Keratinocyte (primary cell): ENCODE measurements at regions not wholly inside any gene's neighbourhood (a gene's known extent, or its start where the extent isn't known, plus 50 kb on each side); places are given as distances from the start of the nearest gene placed in this dataset.

ENCODE experiments used
- DNase-seq: peaks from one replicate; pipeline ENCODE4 v3.0.0-alpha.2; 2011; ENCODE audit warnings: low read depth, missing footprints, low spot score
- FAIRE-seq: peaks from 2 replicates; lab custom pipeline; 2011; peaks lifted over from hg19 to GRCh38; lab: Jason Lieb, UNC
- H2AFZ ChIP-seq: 2 replicates; pipeline ENCODE4 v1.6.0; 2012; ENCODE audit warnings: low read length, control low read depth, inconsistent platforms; ENCODE audit not compliant: control insufficient read depth
- H3K27ac ChIP-seq: 2 replicates; pipeline ENCODE4 v1.5.1; 2011; ENCODE audit warnings: low read length; ENCODE audit not compliant: control insufficient read depth, insufficient read depth
- H3K27me3 ChIP-seq: 3 replicates; pipeline ENCODE4 v1.6.0; 2011; ENCODE audit warnings: low read length; ENCODE audit not compliant: control insufficient read depth, insufficient read depth; ENCODE audit errors: extremely low read depth
- H3K36me3 ChIP-seq, 2 experiments: 2 replicates in 1 of 2; 3 replicates in 1 of 2; pipeline ENCODE4 v1.5.1; 2011; ENCODE audit warnings: low read length in 2 of 2, mild to moderate bottlenecking in 1 of 2; ENCODE audit not compliant: control insufficient read depth in 2 of 2, insufficient read depth in 2 of 2; ENCODE audit errors: extremely low read depth in 1 of 2
- H3K4me1 ChIP-seq: 3 replicates; pipeline ENCODE4 v1.5.1; 2011; ENCODE audit warnings: low read length; ENCODE audit not compliant: control insufficient read depth, insufficient read depth; ENCODE audit errors: extremely low read depth
- H3K4me2 ChIP-seq: 3 replicates; pipeline ENCODE4 v1.6.0; 2011; ENCODE audit warnings: low read depth, low read length; ENCODE audit not compliant: control insufficient read depth, insufficient read depth; ENCODE audit errors: extremely low read depth
- H3K4me3 ChIP-seq, 3 experiments: fragments of 200-600 bp in 1 of 3; sonication (generic) in 1 of 3; 2 replicates in 2 of 3; 3 replicates in 1 of 3; pipeline ENCODE4 v1.5.1; 2011 to 2016; ENCODE audit warnings: low read length in 3 of 3, mild to moderate bottlenecking in 3 of 3, control low read depth in 2 of 3, inconsistent platforms in 1 of 3, low read depth in 1 of 3, mixed read lengths in 1 of 3, mixed run types in 1 of 3, moderate library complexity in 1 of 3; ENCODE audit not compliant: control insufficient read depth in 2 of 3, insufficient read depth in 2 of 3; ENCODE audit errors: extremely low read depth in 1 of 3
- H3K79me2 ChIP-seq: 2 replicates; pipeline ENCODE4 v1.6.0; 2012; ENCODE audit warnings: low read length; ENCODE audit not compliant: control insufficient read depth, insufficient read depth
- H3K9ac ChIP-seq: 3 replicates; pipeline ENCODE4 v1.6.0; 2011; ENCODE audit warnings: low read length; ENCODE audit not compliant: control insufficient read depth, insufficient read depth; ENCODE audit errors: extremely low read depth
- H3K9me1 ChIP-seq: 3 replicates; pipeline ENCODE4 v1.6.0; 2011; ENCODE audit warnings: low read length; ENCODE audit not compliant: control insufficient read depth, insufficient read depth; ENCODE audit errors: extremely low read depth
- H3K9me3 ChIP-seq: 2 replicates; pipeline ENCODE4 v1.5.1; 2012; ENCODE audit warnings: low read depth, low read length; ENCODE audit not compliant: control insufficient read depth
- H4K20me1 ChIP-seq: 3 replicates; pipeline ENCODE4 v1.6.0; 2011; ENCODE audit warnings: low read length; ENCODE audit not compliant: control insufficient read depth, insufficient read depth; ENCODE audit errors: extremely low read depth
- EZH2 ChIP-seq: IDR thresholded peaks from one replicate; pipeline ENCODE4 v1.6.1; 2012; ENCODE audit warnings: inconsistent platforms, mild to moderate bottlenecking, low read length, moderate library complexity
- dilution Hi-C: fragments of 300-500 bp; cut with MboI; formaldehyde crosslinking; loops from one replicate; pipeline ENCODE4 v1.7.0; 2020; ENCODE audit warnings: low sequenced_read_pairs; ENCODE audit not compliant: extremely low pct_ligation_motif_present
- TF ChIP-seq, protein P1 (sequence below), 3 experiments: IDR thresholded peaks in 1 of 3; conservative IDR thresholded peaks in 1 of 3; optimal IDR thresholded peaks in 1 of 3; 2 replicates in 2 of 3; 3 replicates in 1 of 3; pipeline versions ENCODE3 to v1.5.1; 2011; ENCODE audit warnings: low read length in 3 of 3, mild to moderate bottlenecking in 3 of 3, moderate library complexity in 2 of 3, control low read depth in 1 of 3, inconsistent platforms in 1 of 3; ENCODE audit not compliant: insufficient read depth in 2 of 3; ENCODE audit errors: extremely low read depth in 1 of 3

DNA sequence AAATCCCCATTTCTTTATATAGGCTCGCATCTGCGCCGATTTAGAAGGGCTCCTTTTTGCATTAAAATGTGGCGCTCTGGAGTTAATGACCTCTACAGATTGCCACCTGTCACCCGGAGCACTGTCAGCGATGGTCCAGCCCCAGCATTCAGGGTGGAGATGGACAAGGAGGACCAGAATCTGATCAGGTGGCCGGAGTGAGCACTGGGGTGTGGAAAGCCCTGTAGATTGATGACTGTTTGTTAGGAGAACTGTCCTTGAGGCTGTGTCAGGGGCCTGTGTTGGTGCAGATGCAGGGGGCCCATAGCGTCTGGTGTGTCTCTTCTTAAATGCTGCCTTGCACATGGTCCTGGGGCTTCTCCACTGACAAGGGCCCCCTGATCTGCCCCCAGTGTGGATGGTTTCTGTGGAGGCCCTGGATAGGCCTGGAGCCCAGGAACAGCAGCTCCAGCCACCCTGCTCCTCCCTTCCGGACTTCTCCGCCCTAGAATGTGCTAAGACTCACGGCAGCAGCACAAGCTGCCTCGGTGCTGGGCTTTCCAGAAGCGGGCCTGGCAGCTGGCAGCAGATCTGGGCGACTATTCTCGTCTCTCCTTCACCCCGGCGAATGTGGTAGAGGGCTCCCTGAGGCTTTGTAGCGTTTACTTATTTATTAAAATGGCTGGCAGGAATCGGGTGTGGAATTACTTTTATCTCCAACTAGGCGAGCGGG, 1333.3 kb downstream of the BRD1 start:
- no peaks in the 10 kb centered on the region for H3K36me3 ChIP-seq
- H3K4me2 ChIP-seq, result no peak overlapping the region
- TF ChIP-seq, protein P1, sequence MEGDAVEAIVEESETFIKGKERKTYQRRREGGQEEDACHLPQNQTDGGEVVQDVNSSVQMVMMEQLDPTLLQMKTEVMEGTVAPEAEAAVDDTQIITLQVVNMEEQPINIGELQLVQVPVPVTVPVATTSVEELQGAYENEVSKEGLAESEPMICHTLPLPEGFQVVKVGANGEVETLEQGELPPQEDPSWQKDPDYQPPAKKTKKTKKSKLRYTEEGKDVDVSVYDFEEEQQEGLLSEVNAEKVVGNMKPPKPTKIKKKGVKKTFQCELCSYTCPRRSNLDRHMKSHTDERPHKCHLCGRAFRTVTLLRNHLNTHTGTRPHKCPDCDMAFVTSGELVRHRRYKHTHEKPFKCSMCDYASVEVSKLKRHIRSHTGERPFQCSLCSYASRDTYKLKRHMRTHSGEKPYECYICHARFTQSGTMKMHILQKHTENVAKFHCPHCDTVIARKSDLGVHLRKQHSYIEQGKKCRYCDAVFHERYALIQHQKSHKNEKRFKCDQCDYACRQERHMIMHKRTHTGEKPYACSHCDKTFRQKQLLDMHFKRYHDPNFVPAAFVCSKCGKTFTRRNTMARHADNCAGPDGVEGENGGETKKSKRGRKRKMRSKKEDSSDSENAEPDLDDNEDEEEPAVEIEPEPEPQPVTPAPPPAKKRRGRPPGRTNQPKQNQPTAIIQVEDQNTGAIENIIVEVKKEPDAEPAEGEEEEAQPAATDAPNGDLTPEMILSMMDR (optimal IDR thresholded peaks at IDR 0.05 in 1 of 3, IDR thresholded peaks at IDR 0.05 in 1 of 3, conservative IDR thresholded peaks at IDR 0.05 in 1 of 3; ENCODE audit: extremely low read depth in 1 of 3, insufficient read depth in 2 of 3, low read length in 3 of 3), result no peak
- no peak for TF ChIP-seq EZH2
- FAIRE-seq (no peak), DNase-seq (no peak)
- H3K9me1 ChIP-seq, result no peaks in the 10 kb centered on the region
- H3K4me1 ChIP-seq, result no peaks in the 10 kb centered on the region
- H3K4me3 ChIP-seq, result no peak overlapping the region
- H4K20me1 ChIP-seq, result no peaks in the 10 kb centered on the region
- H3K27me3 ChIP-seq, result peaks cover 23% of the 10 kb centered on the region
- no peaks in the 10 kb centered on the region for H3K79me2 ChIP-seq
- no peak overlapping the region for H2AFZ ChIP-seq
- dilution Hi-C loops, result no loop called here
- H3K9me3 ChIP-seq, result no peaks in the 10 kb centered on the region
- no peak overlapping the region for H3K9ac ChIP-seq
- H3K27ac ChIP-seq, result no peak overlapping the region

DNA sequence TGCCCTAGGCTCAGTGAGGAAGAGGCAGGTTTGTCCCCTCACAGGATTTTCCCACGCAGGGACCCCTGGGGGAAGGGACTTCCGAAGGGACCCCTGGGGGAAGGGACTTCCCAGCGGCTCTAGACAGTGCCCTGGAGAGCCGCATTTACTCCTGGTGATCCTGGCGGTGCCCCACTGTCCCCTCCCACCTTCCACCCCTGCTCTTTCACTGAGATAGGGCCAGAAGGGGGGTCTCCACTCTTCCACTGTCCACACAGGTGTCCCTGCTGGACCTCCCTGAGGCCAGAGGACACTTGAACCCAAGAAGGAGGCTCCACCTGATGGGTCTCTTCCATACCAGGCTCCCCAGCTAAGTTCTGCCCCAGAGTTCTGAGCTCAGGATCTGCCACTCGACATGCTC, 1333.9 kb downstream of the BRD1 start:
- Histone ChIP-seq H4K20me1 (no peaks in the 10 kb centered on the region), H3K36me3 (no peaks in the 10 kb centered on the region), H3K79me2 (no peaks in the 10 kb centered on the region), H3K9ac (no peak overlapping the region), H3K9me1 (no peaks in the 10 kb centered on the region), H3K4me2 (no peak overlapping the region), H3K9me3 (no peaks in the 10 kb centered on the region), H3K27me3 (peaks cover 27% of the 10 kb centered on the region), H2AFZ (no peak overlapping the region), H3K27ac (no peak overlapping the region), H3K4me1 (no peaks in the 10 kb centered on the region), H3K4me3 (no peak overlapping the region)
- FAIRE-seq (no peak), DNase-seq (no peak)
- dilution Hi-C loops, result no loop called here
- TF ChIP-seq, protein P1 (optimal IDR thresholded peaks at IDR 0.05 in 1 of 3, IDR thresholded peaks at IDR 0.05 in 1 of 3, conservative IDR thresholded peaks at IDR 0.05 in 1 of 3; ENCODE audit: extremely low read depth in 1 of 3, insufficient read depth in 2 of 3, low read length in 3 of 3), result no peak
- no peak for TF ChIP-seq EZH2
